Tibial nerve (tissue), 4 donors: ENCODE measurements at regions not wholly inside any gene's neighbourhood (a gene's known extent, or its start where the extent isn't known, plus 50 kb on each side); places are given as distances from the start of the nearest gene placed in this dataset.

ENCODE experiments used
- DNase-seq, 2 donors: peaks; one replicate each; pipeline ENCODE4 v3.0.0-alpha.2; 2019; ENCODE audit warnings: low spot score in 2 of 2
- H3K27ac ChIP-seq, 4 donors: fragments of 200-600 bp; sonication (generic) in 3 of 4; one replicate each; pipeline ENCODE4 v1.5.1; 2017 to 2019; ENCODE audit warnings: mild to moderate bottlenecking in 1 of 4
- H3K27me3 ChIP-seq, 2 donors: fragments of 200-600 bp; sonication (generic) in 1 of 2; one replicate each; pipeline versions ENCODE4 v1.5.1 to v1.6.0; 2017 to 2019
- H3K36me3 ChIP-seq, 3 donors: fragments of 200-600 bp; sonication (generic); one replicate each; pipeline ENCODE4 v1.5.1; 2018 to 2019
- H3K4me1 ChIP-seq, 4 donors: fragments of 200-600 bp; sonication (generic) in 3 of 4; one replicate each; pipeline ENCODE4 v1.5.1; 2017 to 2019
- H3K4me3 ChIP-seq, 4 donors: fragments of 200-600 bp; sonication (generic) in 3 of 4; one replicate each; pipeline ENCODE4 v1.5.1; 2017 to 2019; ENCODE audit warnings: mild to moderate bottlenecking in 1 of 4, moderate library complexity in 1 of 4
- H3K9me3 ChIP-seq, 4 donors: fragments of 200-600 bp; sonication (generic) in 3 of 4; one replicate each; pipeline ENCODE4 v1.5.1; 2017 to 2019
- EP300 ChIP-seq, 2 donors: sonication (generic); formaldehyde crosslinking; IDR thresholded peaks; one replicate each; pipeline ENCODE4 v1.6.1; 2017; ENCODE audit warnings: antibody characterized with exemption in 2 of 2, mild to moderate bottlenecking in 1 of 2
- POLR2A ChIP-seq, 2 donors: fragments of 450-650 bp; IDR thresholded peaks; one replicate each; pipeline ENCODE4 v1.6.1; 2017; ENCODE audit warnings: antibody characterized with exemption in 2 of 2, mild to moderate bottlenecking in 2 of 2, moderate library complexity in 2 of 2
- WGBS, 2 donors: methylation state at CpG; one replicate each; pipeline ENCODE4 v1.1.5; 2018; 5-methylcytosine and 5-hydroxymethylcytosine counted together
- TF ChIP-seq, protein P1 (sequence below), 5 experiments: fragments of 200-600 bp in 3 of 5; fragments of 450-650 bp in 2 of 5; sonication (generic) in 3 of 5; IDR thresholded peaks; one replicate each; pipeline ENCODE4 v1.5.1; 2016 to 2019; ENCODE audit warnings: antibody characterized with exemption in 5 of 5, mild to moderate bottlenecking in 3 of 5, moderate library complexity in 2 of 5

- H3K27me3 ChIP-seq, result no peaks in the 10 kb centered on the region
- H3K36me3 ChIP-seq, result no peaks in the 10 kb centered on the region
- no peaks in the 10 kb centered on the region for H3K4me1 ChIP-seq
- no peak for DNase-seq
- TF ChIP-seq EP300 (IDR thresholded peaks at IDR 0.05) (no peak), POLR2A (IDR thresholded peaks at IDR 0.05) (no peak)
- TF ChIP-seq, protein P1, sequence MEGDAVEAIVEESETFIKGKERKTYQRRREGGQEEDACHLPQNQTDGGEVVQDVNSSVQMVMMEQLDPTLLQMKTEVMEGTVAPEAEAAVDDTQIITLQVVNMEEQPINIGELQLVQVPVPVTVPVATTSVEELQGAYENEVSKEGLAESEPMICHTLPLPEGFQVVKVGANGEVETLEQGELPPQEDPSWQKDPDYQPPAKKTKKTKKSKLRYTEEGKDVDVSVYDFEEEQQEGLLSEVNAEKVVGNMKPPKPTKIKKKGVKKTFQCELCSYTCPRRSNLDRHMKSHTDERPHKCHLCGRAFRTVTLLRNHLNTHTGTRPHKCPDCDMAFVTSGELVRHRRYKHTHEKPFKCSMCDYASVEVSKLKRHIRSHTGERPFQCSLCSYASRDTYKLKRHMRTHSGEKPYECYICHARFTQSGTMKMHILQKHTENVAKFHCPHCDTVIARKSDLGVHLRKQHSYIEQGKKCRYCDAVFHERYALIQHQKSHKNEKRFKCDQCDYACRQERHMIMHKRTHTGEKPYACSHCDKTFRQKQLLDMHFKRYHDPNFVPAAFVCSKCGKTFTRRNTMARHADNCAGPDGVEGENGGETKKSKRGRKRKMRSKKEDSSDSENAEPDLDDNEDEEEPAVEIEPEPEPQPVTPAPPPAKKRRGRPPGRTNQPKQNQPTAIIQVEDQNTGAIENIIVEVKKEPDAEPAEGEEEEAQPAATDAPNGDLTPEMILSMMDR (IDR thresholded peaks at IDR 0.05), result no peak
- no peak overlapping the region for H3K4me3 ChIP-seq
- WGBS, 2 donors, result 61 to 67% methylated on average over 4 of the region's 4 CpGs
- H3K9me3 ChIP-seq, result no peaks in the 10 kb centered on the region
- no peak overlapping the region for H3K27ac ChIP-seq
Measured at GRCh38 chr13:92952161-92952560, 274.4 kb upstream of the GPC6 start.

GRCh38 chr13:92954746-92955145 lies 271.9 kb upstream of the GPC6 start:
- Histone ChIP-seq H3K27ac (no peak overlapping the region), H3K9me3 (no peaks in the 10 kb centered on the region), H3K4me1 (no peaks in the 10 kb centered on the region), H3K27me3 (no peaks in the 10 kb centered on the region), H3K4me3 (no peak overlapping the region), H3K36me3 (no peaks in the 10 kb centered on the region)
- 88 to 92% methylated on average over 5 of the region's 5 CpGs for WGBS, 2 donors
- TF ChIP-seq POLR2A (IDR thresholded peaks at IDR 0.05) (no peak), EP300 (IDR thresholded peaks at IDR 0.05) (no peak)
- TF ChIP-seq, protein P1 (IDR thresholded peaks at IDR 0.05), result no peak
- DNase-seq, result no peak

DNA sequence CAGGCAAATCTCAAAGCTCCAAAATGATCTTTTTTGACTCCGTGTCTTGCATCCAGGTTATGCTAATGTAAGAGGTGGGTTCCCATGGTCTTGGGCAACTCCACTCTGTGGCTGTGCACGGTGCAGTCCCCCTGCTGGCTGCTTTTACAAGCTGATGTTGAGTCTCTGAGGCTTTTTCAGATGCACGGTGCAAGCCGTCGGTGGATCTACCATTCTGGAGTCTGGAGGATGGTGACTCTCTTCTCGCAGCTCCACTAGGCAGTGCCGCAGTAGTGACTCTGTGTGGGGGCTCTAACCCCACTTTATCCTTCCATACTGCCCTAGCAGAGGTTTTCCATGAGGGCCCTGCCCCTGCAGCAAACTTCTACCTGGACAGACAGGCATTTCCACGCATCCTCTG lies 266.8 kb upstream of the GPC6 start:
- Histone ChIP-seq H3K27me3 (no peaks in the 10 kb centered on the region), H3K4me1 (no peaks in the 10 kb centered on the region), H3K27ac (no peak overlapping the region), H3K4me3 (no peak overlapping the region), H3K36me3 (no peaks in the 10 kb centered on the region), H3K9me3 (peaks cover 0 to 3% (median 0%) of the 10 kb centered on the region in 4 donors)
- WGBS, 2 donors, result 86 to 98% methylated on average over 8 of the region's 8 CpGs
- TF ChIP-seq, protein P1 (IDR thresholded peaks at IDR 0.05), result no peak
- TF ChIP-seq POLR2A (IDR thresholded peaks at IDR 0.05) (no peak), EP300 (IDR thresholded peaks at IDR 0.05) (no peak)
- no peak for DNase-seq

GRCh38 chr13:92963029-92963428 lies 263.6 kb upstream of the GPC6 start:
- Histone ChIP-seq H3K36me3 (no peaks in the 10 kb centered on the region), H3K27me3 (no peaks in the 10 kb centered on the region), H3K4me3 (no peak overlapping the region), H3K27ac (no peak overlapping the region), H3K9me3 (peaks cover 0 to 3% (median 0%) of the 10 kb centered on the region in 4 donors), H3K4me1 (no peaks in the 10 kb centered on the region)
- DNase-seq, result no peak
- 94 to 97% methylated on average over 1 of the region's 1 CpG for WGBS, 2 donors
- no peak for TF ChIP-seq EP300 (IDR thresholded peaks at IDR 0.05)
- TF ChIP-seq, protein P1 (IDR thresholded peaks at IDR 0.05), result no peak
- no peak for TF ChIP-seq POLR2A (IDR thresholded peaks at IDR 0.05)

DNA sequence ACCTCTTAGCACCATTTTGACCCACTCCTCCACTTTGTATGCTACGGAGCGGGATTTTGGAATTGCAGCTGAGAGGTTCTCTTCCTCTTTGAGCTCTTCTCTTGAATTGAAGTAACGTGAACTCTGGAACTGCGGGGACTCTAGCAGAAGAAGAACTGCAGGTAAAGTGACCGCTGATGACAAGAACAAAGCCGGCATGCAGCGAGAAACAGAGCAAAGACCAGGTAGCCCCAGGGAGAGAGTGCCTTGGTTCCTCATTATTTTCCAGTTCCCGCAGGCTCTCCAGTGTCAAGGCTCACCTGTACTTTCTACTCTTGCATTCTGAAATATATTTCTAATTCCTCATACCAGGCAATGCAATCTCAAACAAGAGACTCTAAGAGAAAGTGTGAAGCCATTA lies 260.3 kb upstream of the GPC6 start:
- DNase-seq, result no peak
- Histone ChIP-seq H3K27ac (no peak overlapping the region), H3K4me3 (no peak overlapping the region), H3K36me3 (no peaks in the 10 kb centered on the region), H3K27me3 (no peaks in the 10 kb centered on the region), H3K9me3 (peaks cover 0 to under 1% (median 0%) of the 10 kb centered on the region in 4 donors), H3K4me1 (no peaks in the 10 kb centered on the region)
- WGBS, 2 donors, result 84 to 96% methylated on average over 8 of the region's 8 CpGs
- TF ChIP-seq, protein P1 (IDR thresholded peaks at IDR 0.05), result no peak
